ENCODE measurements at regions not wholly inside any gene's neighbourhood (a gene's known extent, or its start where the extent isn't known, plus 50 kb on each side); places are given as distances from the start of the nearest gene placed in this dataset.

GRCh38 chr6:168870982-168871381 is 382.7 kb downstream of the THBS2 start:
- Histone ChIP-seq H3K36me3 (no peaks in the 10 kb centered on the region), H3K27me3 (no peaks in the 10 kb centered on the region), H3K79me2 (ENCODE audit: low read depth) (no peaks in the 10 kb centered on the region), H4K20me1 (ENCODE audit: low read depth) (no peaks in the 10 kb centered on the region), H3K4me3 (no peak overlapping the region), H3K9me3 (ENCODE audit: low read depth) (no peaks in the 10 kb centered on the region), H3K9ac (no peak overlapping the region), H3K27ac (no peak overlapping the region), H2AFZ (replicated peaks) (no peak overlapping the region), H3F3A (ENCODE audit: low read depth) (no peaks in the 10 kb centered on the region), H3K4me1 (no peaks in the 10 kb centered on the region), H3K4me2 (no peak overlapping the region)
- no peak for DNase-seq (ENCODE audit: low spot score)
- Mint-ChIP-seq H3K4me1 (peaks cover 18% of the 10 kb centered on the region), H3K4me3 (no peak overlapping the region), H3K27ac (no peak overlapping the region), H3K36me3 (no peaks in the 10 kb centered on the region), H3K9me3 (peaks cover 2% of the 10 kb centered on the region), H3K27me3 (ENCODE audit: insufficient read depth, low read depth) (peaks cover 8% of the 10 kb centered on the region)
- no peak for TF ChIP-seq EZH2phosphoT487 (IDR thresholded peaks at IDR 0.05)
- no peak for TF ChIP-seq CTCF (IDR thresholded peaks at IDR 0.05)
- TF ChIP-seq EZH2 (IDR thresholded peaks at IDR 0.05): no peak

GRCh38 chr6:168867247-168868102 is 386.2 kb downstream of the THBS2 start:
- Mint-ChIP-seq H3K36me3 (no peaks in the 10 kb centered on the region), H3K27me3 (ENCODE audit: insufficient read depth, low read depth) (peaks cover 8% of the 10 kb centered on the region), H3K4me1 (peaks cover 6% of the 10 kb centered on the region), H3K4me3 (no peak overlapping the region), H3K9me3 (no peaks in the 10 kb centered on the region), H3K27ac (no peak overlapping the region)
- Histone ChIP-seq H3K27me3 (no peaks in the 10 kb centered on the region), H3K4me3 (no peak overlapping the region), H3K79me2 (ENCODE audit: low read depth) (no peaks in the 10 kb centered on the region), H4K20me1 (ENCODE audit: low read depth) (no peaks in the 10 kb centered on the region), H2AFZ (replicated peaks) (peak overlapping the region; percentile 34), H3K4me1 (no peaks in the 10 kb centered on the region), H3K9ac (no peak overlapping the region), H3K36me3 (no peaks in the 10 kb centered on the region), H3K9me3 (ENCODE audit: low read depth) (no peaks in the 10 kb centered on the region), H3F3A (ENCODE audit: low read depth) (no peaks in the 10 kb centered on the region), H3K27ac (no peak overlapping the region), H3K4me2 (no peak overlapping the region)
- no peak for TF ChIP-seq EZH2 (IDR thresholded peaks at IDR 0.05)
- no peak for TF ChIP-seq CTCF (IDR thresholded peaks at IDR 0.05)
- TF ChIP-seq EZH2phosphoT487 (IDR thresholded peaks at IDR 0.05): no peak
- no peak for DNase-seq (ENCODE audit: low spot score)

GRCh38 chr6:168866534-168866933 is 387.1 kb downstream of the THBS2 start:
- Mint-ChIP-seq H3K27ac (no peak overlapping the region), H3K4me3 (no peak overlapping the region), H3K9me3 (no peaks in the 10 kb centered on the region), H3K4me1 (peaks cover 6% of the 10 kb centered on the region), H3K36me3 (no peaks in the 10 kb centered on the region), H3K27me3 (ENCODE audit: insufficient read depth, low read depth) (peaks cover 5% of the 10 kb centered on the region)
- H3K4me3 ChIP-seq: no peak overlapping the region
- no peak overlapping the region for H2AFZ ChIP-seq (replicated peaks)
- TF ChIP-seq EZH2phosphoT487 (IDR thresholded peaks at IDR 0.05) (no peak), EZH2 (IDR thresholded peaks at IDR 0.05) (no peak), CTCF (IDR thresholded peaks at IDR 0.05) (no peak)
- no peak overlapping the region for H3K9ac ChIP-seq
- H3K9me3 ChIP-seq (ENCODE audit: low read depth): no peaks in the 10 kb centered on the region
- no peaks in the 10 kb centered on the region for H3F3A ChIP-seq (ENCODE audit: low read depth)
- no peak overlapping the region for H3K4me2 ChIP-seq
- H3K27me3 ChIP-seq: no peaks in the 10 kb centered on the region
- H3K27ac ChIP-seq: no peak overlapping the region
- no peaks in the 10 kb centered on the region for H3K4me1 ChIP-seq
- H3K36me3 ChIP-seq: no peaks in the 10 kb centered on the region
- H3K79me2 ChIP-seq (ENCODE audit: low read depth): no peaks in the 10 kb centered on the region
- no peak for DNase-seq (ENCODE audit: low spot score)
- H4K20me1 ChIP-seq (ENCODE audit: low read depth): no peaks in the 10 kb centered on the region
